HEK293 (cell line): ENCODE measurements at regions not wholly inside any gene's neighbourhood (a gene's known extent, or its start where the extent isn't known, plus 50 kb on each side); places are given as distances from the start of the nearest gene placed in this dataset.

Experiments used
- CTCF ChIA-PET: fragments of 350-600 bp; formaldehyde crosslinking; extraction: SDS; loops from one replicate; lab custom pipeline; 2021; ENCODE audit warnings: antibody characterized with exemption; lab: Yijun Ruan, JAX
- POLR2A ChIA-PET: fragments of 300-600 bp; formaldehyde crosslinking; extraction: SDS; loops from one replicate; lab custom pipeline; 2020; ENCODE audit warnings: antibody characterized with exemption, inconsistent platforms; lab: Yijun Ruan, JAX
- H3K27ac ChIP-seq: fragments of 200-500 bp; sonication (Bioruptor generic); 2 replicates; pipeline ENCODE4 v1.5.1; 2014; ENCODE audit warnings: low read depth, low read length, control low read depth, inconsistent platforms; ENCODE audit errors: extremely low read depth
- H3K36me3 ChIP-seq, 2 experiments: fragments of 200-500 bp in 1 of 2; sonication (Bioruptor generic) in 1 of 2; 1 replicate in 1 of 2; 2 replicates in 1 of 2; pipeline ENCODE4 v1.5.1; 2014 to 2017; ENCODE audit warnings: inconsistent platforms in 2 of 2, low read length in 2 of 2; ENCODE audit not compliant: control insufficient read depth in 2 of 2, insufficient read depth in 1 of 2
- H3K4me1 ChIP-seq: fragments of 200-500 bp; sonication (Bioruptor generic); 2 replicates; pipeline ENCODE4 v1.5.1; 2014; ENCODE audit warnings: mild to moderate bottlenecking, low read length, inconsistent platforms; ENCODE audit not compliant: control insufficient read depth, insufficient read depth
- H3K4me3 ChIP-seq: 2 replicates; pipeline ENCODE4 v1.5.1; 2011; ENCODE audit warnings: low read depth, mild to moderate bottlenecking, control low read depth, low read length, moderate library complexity
- H3K9me3 ChIP-seq: fragments of 200-500 bp; sonication (Bioruptor generic); 2 replicates; pipeline ENCODE4 v1.5.1; 2014; ENCODE audit warnings: low read depth, low read length, inconsistent platforms; ENCODE audit not compliant: control insufficient read depth, insufficient read depth
- GLI2 ChIP-seq: fragments of 450-650 bp; formaldehyde crosslinking; IDR thresholded peaks from 2 replicates; pipeline ENCODE4; 2017; ENCODE audit warnings: missing biosample characterization, missing genetic modification characterization, low read depth, borderline replicate concordance
- HOXD13 ChIP-seq: sonication (generic); formaldehyde crosslinking; IDR thresholded peaks from 2 replicates; pipeline ENCODE4 v1.8.0; 2022; ENCODE audit warnings: missing genetic modification reagents, borderline replicate concordance
- MZF1 ChIP-seq: fragments of 450-650 bp; formaldehyde crosslinking; IDR thresholded peaks from 2 replicates; pipeline ENCODE4 v1.5.1; 2017; ENCODE audit warnings: missing biosample characterization, missing genetic modification characterization, borderline replicate concordance
- SP7 ChIP-seq: fragments of 450-650 bp; formaldehyde crosslinking; IDR thresholded peaks from 2 replicates; pipeline ENCODE4 v1.5.1; 2016; ENCODE audit warnings: missing biosample characterization, missing genetic modification characterization
- TCF7L2 ChIP-seq: IDR thresholded peaks from 2 replicates; pipeline ENCODE4 v1.6.1; 2011; ENCODE audit warnings: low read depth, mild to moderate bottlenecking, inconsistent platforms, low read length, moderate library complexity, borderline replicate concordance
- ZBTB21 ChIP-seq: fragments of 450-650 bp; formaldehyde crosslinking; IDR thresholded peaks from 2 replicates; pipeline ENCODE4 v1.5.1; 2017; ENCODE audit warnings: missing biosample characterization, missing genetic modification characterization
- ZBTB8A ChIP-seq: fragments of 450-650 bp; formaldehyde crosslinking; IDR thresholded peaks from 2 replicates; pipeline ENCODE4 v1.5.1; 2016; ENCODE audit warnings: missing biosample characterization, missing genetic modification characterization
- ZNF10 ChIP-seq: fragments of 450-650 bp; formaldehyde crosslinking; IDR thresholded peaks from 2 replicates; pipeline ENCODE4 v1.5.1; 2017; ENCODE audit warnings: missing biosample characterization, missing genetic modification characterization
- ZNF112 ChIP-seq: fragments of 450-650 bp; formaldehyde crosslinking; IDR thresholded peaks from 2 replicates; pipeline ENCODE4 v1.5.0; 2017; ENCODE audit warnings: missing biosample characterization, missing genetic modification characterization
- ZNF16 ChIP-seq: fragments of 450-650 bp; formaldehyde crosslinking; IDR thresholded peaks from 2 replicates; pipeline ENCODE4 v1.5.1; 2016; ENCODE audit warnings: low read depth, missing biosample characterization, missing genetic modification characterization
- ZNF2 ChIP-seq: fragments of 450-650 bp; formaldehyde crosslinking; IDR thresholded peaks from 2 replicates; pipeline ENCODE4 v1.5.1; 2016; ENCODE audit warnings: missing biosample characterization, missing genetic modification characterization
- ZNF274 ChIP-seq, 2 experiments: fragments of 200-500 bp in 1 of 2; fragments of 450-650 bp in 1 of 2; sonication (Bioruptor generic) in 1 of 2; formaldehyde crosslinking in 1 of 2; IDR thresholded peaks; 2 replicates each; pipeline versions ENCODE4 v1.5.1 to v1.6.1; 2014 to 2016; ENCODE audit warnings: borderline replicate concordance in 1 of 2, inconsistent platforms in 1 of 2, low read length in 1 of 2, missing biosample characterization in 1 of 2, missing genetic modification characterization in 1 of 2
- ZNF354C ChIP-seq: fragments of 450-650 bp; formaldehyde crosslinking; IDR thresholded peaks from 2 replicates; pipeline ENCODE4 v1.5.1; 2016; ENCODE audit warnings: missing biosample characterization, missing genetic modification characterization, low read depth, borderline replicate concordance
- ZNF404 ChIP-seq: fragments of 450-650 bp; formaldehyde crosslinking; IDR thresholded peaks from 2 replicates; pipeline ENCODE4 v1.5.1; 2017; ENCODE audit warnings: missing biosample characterization, missing genetic modification characterization
- ZNF423 ChIP-seq: fragments of 450-650 bp; formaldehyde crosslinking; IDR thresholded peaks from 2 replicates; pipeline ENCODE4 v1.5.1; 2016; ENCODE audit warnings: missing biosample characterization, missing genetic modification characterization
- ZNF571 ChIP-seq: fragments of 450-650 bp; formaldehyde crosslinking; IDR thresholded peaks from 2 replicates; pipeline ENCODE4 v1.5.0; 2017; ENCODE audit warnings: missing biosample characterization, missing genetic modification characterization
- ZNF585B ChIP-seq: fragments of 450-650 bp; formaldehyde crosslinking; IDR thresholded peaks from 2 replicates; pipeline ENCODE4 v1.5.1; 2016; ENCODE audit warnings: missing biosample characterization, missing genetic modification characterization
- ZNF610 ChIP-seq: fragments of 450-650 bp; formaldehyde crosslinking; IDR thresholded peaks from 2 replicates; pipeline ENCODE4 v1.5.1; 2016; ENCODE audit warnings: missing biosample characterization, missing genetic modification characterization, borderline replicate concordance
- ZNF621 ChIP-seq: fragments of 450-650 bp; formaldehyde crosslinking; IDR thresholded peaks from 2 replicates; pipeline ENCODE4 v1.5.1; 2017; ENCODE audit warnings: missing biosample characterization, missing genetic modification characterization
- ZNF624 ChIP-seq: fragments of 450-650 bp; formaldehyde crosslinking; IDR thresholded peaks from 2 replicates; pipeline ENCODE4 v1.5.1; 2017; ENCODE audit warnings: missing biosample characterization, missing genetic modification characterization
- ZNF626 ChIP-seq: fragments of 450-650 bp; sonication (Bioruptor Pico); formaldehyde crosslinking; IDR thresholded peaks from 2 replicates; pipeline ENCODE4 v1.5.1; 2018; ENCODE audit warnings: missing biosample characterization, missing genetic modification characterization, inconsistent platforms
- ZNF654 ChIP-seq: fragments of 450-650 bp; formaldehyde crosslinking; IDR thresholded peaks from 2 replicates; pipeline ENCODE4 v1.5.1; 2016; ENCODE audit warnings: low read depth, missing biosample characterization, missing genetic modification characterization
- ZNF664 ChIP-seq: fragments of 450-650 bp; formaldehyde crosslinking; IDR thresholded peaks from 2 replicates; pipeline ENCODE4 v1.5.1; 2016; ENCODE audit warnings: missing biosample characterization, missing genetic modification characterization
- TF ChIP-seq, protein P1 (sequence below): fragments of 450-650 bp; formaldehyde crosslinking; IDR thresholded peaks from 2 replicates; pipeline ENCODE4 v1.5.1; 2016; ENCODE audit warnings: missing biosample characterization, missing genetic modification characterization
- TF ChIP-seq, protein P2 (sequence below): IDR thresholded peaks from 2 replicates; pipeline ENCODE4 v1.6.1; 2011; ENCODE audit warnings: mild to moderate bottlenecking, low read depth, low read length, borderline replicate concordance
- TF ChIP-seq, protein P3 (sequence below): fragments of 450-650 bp; formaldehyde crosslinking; IDR thresholded peaks from 2 replicates; pipeline ENCODE4 v1.5.1; 2016; ENCODE audit warnings: missing biosample characterization, missing genetic modification characterization
- TF ChIP-seq, protein P4 (sequence below): fragments of 450-650 bp; formaldehyde crosslinking; IDR thresholded peaks from 2 replicates; pipeline ENCODE4 v1.5.1; 2016; ENCODE audit warnings: missing biosample characterization, missing genetic modification characterization
- TF ChIP-seq, protein P5 (sequence below): fragments of 450-650 bp; formaldehyde crosslinking; IDR thresholded peaks from 2 replicates; pipeline ENCODE4 v1.5.1; 2016; ENCODE audit warnings: missing biosample characterization, missing genetic modification characterization, borderline replicate concordance

DNA sequence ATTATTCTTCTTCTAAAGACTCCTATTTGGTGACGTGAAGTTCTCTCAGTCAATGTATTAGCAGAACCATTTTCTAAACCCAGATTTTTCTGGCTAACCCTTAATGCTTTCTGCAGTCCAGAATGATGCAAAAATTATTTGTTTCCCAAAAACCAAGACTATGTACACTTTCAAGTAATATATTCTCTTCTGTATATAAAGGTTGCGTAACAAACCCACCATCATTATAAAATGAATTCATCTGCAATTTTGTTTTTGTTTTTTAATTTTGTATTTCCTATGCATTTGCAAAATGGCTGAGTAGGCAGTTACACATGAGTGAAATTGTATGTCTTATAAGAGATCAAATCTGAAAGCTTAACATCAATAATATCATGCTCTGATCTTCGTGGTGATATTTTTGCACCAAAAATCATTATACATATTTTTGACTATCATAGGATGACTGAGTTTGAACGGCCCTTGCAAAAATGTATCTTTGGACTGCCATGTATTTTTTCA lies 593.6 kb downstream of the ZIC1 start:
- H3K27ac ChIP-seq = no peak overlapping the region
- ChIA-PET CTCF (no interaction called here), POLR2A (no interaction called here)
- no peaks in the 10 kb centered on the region for H3K4me1 ChIP-seq
- H3K4me3 ChIP-seq = no peak overlapping the region
- H3K9me3 ChIP-seq = no peaks in the 10 kb centered on the region
- TF ChIP-seq, protein P1, sequence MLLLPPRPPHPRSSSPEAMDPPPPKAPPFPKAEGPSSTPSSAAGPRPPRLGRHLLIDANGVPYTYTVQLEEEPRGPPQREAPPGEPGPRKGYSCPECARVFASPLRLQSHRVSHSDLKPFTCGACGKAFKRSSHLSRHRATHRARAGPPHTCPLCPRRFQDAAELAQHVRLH = no peak
- TF ChIP-seq ZNF354C = no peak
- no peak for TF ChIP-seq ZBTB21
- no peak for TF ChIP-seq ZBTB8A (tag by site-specific recombination)
- TF ChIP-seq, protein P2, sequence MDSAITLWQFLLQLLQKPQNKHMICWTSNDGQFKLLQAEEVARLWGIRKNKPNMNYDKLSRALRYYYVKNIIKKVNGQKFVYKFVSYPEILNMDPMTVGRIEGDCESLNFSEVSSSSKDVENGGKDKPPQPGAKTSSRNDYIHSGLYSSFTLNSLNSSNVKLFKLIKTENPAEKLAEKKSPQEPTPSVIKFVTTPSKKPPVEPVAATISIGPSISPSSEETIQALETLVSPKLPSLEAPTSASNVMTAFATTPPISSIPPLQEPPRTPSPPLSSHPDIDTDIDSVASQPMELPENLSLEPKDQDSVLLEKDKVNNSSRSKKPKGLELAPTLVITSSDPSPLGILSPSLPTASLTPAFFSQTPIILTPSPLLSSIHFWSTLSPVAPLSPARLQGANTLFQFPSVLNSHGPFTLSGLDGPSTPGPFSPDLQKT = no peak
- TF ChIP-seq ZNF112 (tag by site-specific recombination) = no peak
- no peak for TF ChIP-seq ZNF571 (tag by site-specific recombination)
- no peak for TF ChIP-seq ZNF585B (tag by site-specific recombination)
- no peak for TF ChIP-seq ZNF624 (tag by site-specific recombination)
- no peak for TF ChIP-seq SP7 (tag by site-specific recombination)
- no peak for TF ChIP-seq ZNF610
- TF ChIP-seq, protein P3, sequence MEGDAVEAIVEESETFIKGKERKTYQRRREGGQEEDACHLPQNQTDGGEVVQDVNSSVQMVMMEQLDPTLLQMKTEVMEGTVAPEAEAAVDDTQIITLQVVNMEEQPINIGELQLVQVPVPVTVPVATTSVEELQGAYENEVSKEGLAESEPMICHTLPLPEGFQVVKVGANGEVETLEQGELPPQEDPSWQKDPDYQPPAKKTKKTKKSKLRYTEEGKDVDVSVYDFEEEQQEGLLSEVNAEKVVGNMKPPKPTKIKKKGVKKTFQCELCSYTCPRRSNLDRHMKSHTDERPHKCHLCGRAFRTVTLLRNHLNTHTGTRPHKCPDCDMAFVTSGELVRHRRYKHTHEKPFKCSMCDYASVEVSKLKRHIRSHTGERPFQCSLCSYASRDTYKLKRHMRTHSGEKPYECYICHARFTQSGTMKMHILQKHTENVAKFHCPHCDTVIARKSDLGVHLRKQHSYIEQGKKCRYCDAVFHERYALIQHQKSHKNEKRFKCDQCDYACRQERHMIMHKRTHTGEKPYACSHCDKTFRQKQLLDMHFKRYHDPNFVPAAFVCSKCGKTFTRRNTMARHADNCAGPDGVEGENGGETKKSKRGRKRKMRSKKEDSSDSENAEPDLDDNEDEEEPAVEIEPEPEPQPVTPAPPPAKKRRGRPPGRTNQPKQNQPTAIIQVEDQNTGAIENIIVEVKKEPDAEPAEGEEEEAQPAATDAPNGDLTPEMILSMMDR (tag by site-specific recombination) = no peak
- no peak for TF ChIP-seq ZNF423 (tag by site-specific recombination)
- no peak for TF ChIP-seq ZNF664 (tag by site-specific recombination)
- no peak for TF ChIP-seq HOXD13 (CRISPR knock-in tag)
- TF ChIP-seq ZNF16 (tag by site-specific recombination) = no peak
- H3K36me3 ChIP-seq = no peaks in the 10 kb centered on the region

GRCh38 chr3:148004331-148004730 lies 595.2 kb downstream of the ZIC1 start:
- ChIA-PET POLR2A (no interaction called here), CTCF (no interaction called here)
- Histone ChIP-seq H3K4me3 (no peak overlapping the region), H3K36me3 (no peaks in the 10 kb centered on the region), H3K9me3 (no peaks in the 10 kb centered on the region), H3K27ac (no peak overlapping the region), H3K4me1 (no peaks in the 10 kb centered on the region)
- TF ChIP-seq TCF7L2 = no peak
- no peak for TF ChIP-seq ZNF274 (IDR thresholded peaks at IDR 0.05; ENCODE audit: low read length)
- TF ChIP-seq ZNF274 (tag by site-specific recombination; IDR thresholded peaks at IDR 0.05; ENCODE audit: borderline replicate concordance) = no peak

DNA sequence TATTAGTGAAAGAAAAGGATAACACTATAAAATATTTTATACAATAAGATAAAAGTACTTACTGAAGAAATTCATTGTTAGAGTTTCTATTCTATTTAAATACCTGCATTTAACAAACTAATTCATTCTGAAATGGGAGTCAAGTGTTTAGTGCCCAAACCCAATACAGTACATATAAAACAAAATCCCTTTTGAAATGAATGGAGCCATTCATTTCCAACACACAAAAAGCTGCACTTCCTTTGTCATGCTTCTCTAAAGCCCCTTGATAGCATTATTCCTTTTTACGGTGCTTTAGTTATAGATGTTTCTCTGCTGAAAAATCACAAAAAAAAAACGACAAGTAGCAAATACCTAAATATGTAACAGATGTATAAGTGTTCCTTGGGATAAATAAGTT lies 596.3 kb downstream of the ZIC1 start:
- Histone ChIP-seq H3K36me3 (no peaks in the 10 kb centered on the region), H3K4me3 (no peak overlapping the region), H3K27ac (no peak overlapping the region), H3K4me1 (no peaks in the 10 kb centered on the region), H3K9me3 (no peaks in the 10 kb centered on the region)
- POLR2A ChIA-PET = no interaction called here
- CTCF ChIA-PET = no interaction called here
- TF ChIP-seq ZNF621 (tag by site-specific recombination) (no peak), ZNF654 (tag by site-specific recombination) (no peak), ZNF626 (no peak), MZF1 (no peak), ZNF404 (tag by site-specific recombination) (no peak), ZNF2 (tag by site-specific recombination) (no peak), GLI2 (tag by site-specific recombination) (no peak), ZNF10 (tag by site-specific recombination) (no peak)
- TF ChIP-seq, protein P4, sequence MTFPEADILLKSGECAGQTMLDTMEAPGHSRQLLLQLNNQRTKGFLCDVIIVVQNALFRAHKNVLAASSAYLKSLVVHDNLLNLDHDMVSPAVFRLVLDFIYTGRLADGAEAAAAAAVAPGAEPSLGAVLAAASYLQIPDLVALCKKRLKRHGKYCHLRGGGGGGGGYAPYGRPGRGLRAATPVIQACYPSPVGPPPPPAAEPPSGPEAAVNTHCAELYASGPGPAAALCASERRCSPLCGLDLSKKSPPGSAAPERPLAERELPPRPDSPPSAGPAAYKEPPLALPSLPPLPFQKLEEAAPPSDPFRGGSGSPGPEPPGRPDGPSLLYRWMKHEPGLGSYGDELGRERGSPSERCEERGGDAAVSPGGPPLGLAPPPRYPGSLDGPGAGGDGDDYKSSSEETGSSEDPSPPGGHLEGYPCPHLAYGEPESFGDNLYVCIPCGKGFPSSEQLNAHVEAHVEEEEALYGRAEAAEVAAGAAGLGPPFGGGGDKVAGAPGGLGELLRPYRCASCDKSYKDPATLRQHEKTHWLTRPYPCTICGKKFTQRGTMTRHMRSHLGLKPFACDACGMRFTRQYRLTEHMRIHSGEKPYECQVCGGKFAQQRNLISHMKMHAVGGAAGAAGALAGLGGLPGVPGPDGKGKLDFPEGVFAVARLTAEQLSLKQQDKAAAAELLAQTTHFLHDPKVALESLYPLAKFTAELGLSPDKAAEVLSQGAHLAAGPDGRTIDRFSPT (tag by site-specific recombination) = no peak
- TF ChIP-seq, protein P5, sequence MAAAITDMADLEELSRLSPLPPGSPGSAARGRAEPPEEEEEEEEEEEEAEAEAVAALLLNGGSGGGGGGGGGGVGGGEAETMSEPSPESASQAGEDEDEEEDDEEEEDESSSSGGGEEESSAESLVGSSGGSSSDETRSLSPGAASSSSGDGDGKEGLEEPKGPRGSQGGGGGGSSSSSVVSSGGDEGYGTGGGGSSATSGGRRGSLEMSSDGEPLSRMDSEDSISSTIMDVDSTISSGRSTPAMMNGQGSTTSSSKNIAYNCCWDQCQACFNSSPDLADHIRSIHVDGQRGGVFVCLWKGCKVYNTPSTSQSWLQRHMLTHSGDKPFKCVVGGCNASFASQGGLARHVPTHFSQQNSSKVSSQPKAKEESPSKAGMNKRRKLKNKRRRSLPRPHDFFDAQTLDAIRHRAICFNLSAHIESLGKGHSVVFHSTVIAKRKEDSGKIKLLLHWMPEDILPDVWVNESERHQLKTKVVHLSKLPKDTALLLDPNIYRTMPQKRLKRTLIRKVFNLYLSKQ (tag by site-specific recombination) = no peak
